ENCODE measurements at regions not wholly inside any gene's neighbourhood (a gene's known extent, or its start where the extent isn't known, plus 50 kb on each side); places are given as distances from the start of the nearest gene placed in this dataset.

GRCh38 chr3:193895409-193895808 lies 240.5 kb upstream of the HES1 start:
- H3K4me1 ChIP-seq (ENCODE audit: control insufficient read depth in 2 of 2, insufficient read depth in 2 of 2, low read length in 2 of 2) = peaks cover 4 to 17% of the 10 kb centered on the region in 2 donors
- no peaks in the 10 kb centered on the region for H3K27me3 ChIP-seq (ENCODE audit: control insufficient read depth in 2 of 2, insufficient read depth in 2 of 2, low read length in 2 of 2)
- H3K9me3 ChIP-seq (ENCODE audit: control insufficient read depth in 2 of 2, low read length in 2 of 2) = no peaks in the 10 kb centered on the region
- H3K36me3 ChIP-seq (ENCODE audit: control insufficient read depth in 2 of 2, insufficient read depth in 2 of 2, low read length in 2 of 2) = no peaks in the 10 kb centered on the region
- H3K9ac ChIP-seq (ENCODE audit: low read depth in 1 of 2, low read length in 2 of 2) = no peak overlapping the region
- H3K4me3 ChIP-seq (ENCODE audit: low read length in 2 of 2) = no peak overlapping the region
- H3K27ac ChIP-seq (ENCODE audit: low read depth in 2 of 2, low read length in 2 of 2) = peak overlapping the region in 1 of 2 donors; percentile 32

DNA sequence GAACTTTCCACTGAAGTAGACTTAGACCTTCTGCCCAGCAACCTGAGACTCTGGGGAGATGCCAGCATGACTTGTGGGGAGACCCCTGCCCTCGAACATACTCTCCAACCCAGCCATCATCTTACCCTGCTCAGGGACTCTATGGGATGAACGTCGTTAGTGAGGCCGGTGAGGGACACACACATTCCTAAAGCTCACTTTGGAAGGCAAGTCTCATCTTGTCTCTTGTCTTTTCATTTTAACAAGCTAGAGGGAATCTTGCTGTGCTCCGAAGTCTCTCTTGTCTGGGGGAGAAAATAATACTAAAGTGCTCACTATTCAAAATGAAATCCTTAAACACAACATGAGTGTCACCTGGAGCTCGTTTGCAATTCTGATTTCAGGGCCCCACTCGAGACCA lies 239.5 kb upstream of the HES1 start:
- H3K9me3 ChIP-seq (ENCODE audit: control insufficient read depth in 2 of 2, low read length in 2 of 2) = no peaks in the 10 kb centered on the region
- H3K27ac ChIP-seq (ENCODE audit: low read depth in 2 of 2, low read length in 2 of 2) = no peak overlapping the region
- no peak overlapping the region for H3K9ac ChIP-seq (ENCODE audit: low read depth in 1 of 2, low read length in 2 of 2)
- H3K36me3 ChIP-seq (ENCODE audit: control insufficient read depth in 2 of 2, insufficient read depth in 2 of 2, low read length in 2 of 2) = no peaks in the 10 kb centered on the region
- H3K4me1 ChIP-seq (ENCODE audit: control insufficient read depth in 2 of 2, insufficient read depth in 2 of 2, low read length in 2 of 2) = peaks cover 4 to 17% of the 10 kb centered on the region in 2 donors
- no peak overlapping the region for H3K4me3 ChIP-seq (ENCODE audit: low read length in 2 of 2)
- H3K27me3 ChIP-seq (ENCODE audit: control insufficient read depth in 2 of 2, insufficient read depth in 2 of 2, low read length in 2 of 2) = no peaks in the 10 kb centered on the region

DNA sequence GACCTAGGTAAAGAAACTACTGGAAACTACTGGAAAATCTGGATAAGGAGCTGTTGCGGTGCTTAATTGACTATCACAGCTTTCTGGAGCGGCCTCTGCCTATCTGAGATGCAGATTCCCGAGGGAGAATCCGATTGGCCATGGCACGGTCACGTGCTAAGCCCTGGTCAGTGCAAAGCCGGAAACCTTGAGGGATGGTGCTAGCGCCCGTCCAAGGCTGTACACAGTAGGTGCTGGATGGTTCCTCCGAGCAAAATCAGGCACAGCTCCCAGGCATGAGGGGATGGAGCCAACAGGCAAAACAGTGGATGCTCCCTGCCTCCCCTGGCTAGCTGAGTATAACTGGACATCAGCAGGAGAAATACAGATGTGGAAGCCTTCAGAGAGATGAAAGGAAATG lies 238.7 kb upstream of the HES1 start:
- Histone ChIP-seq H3K27ac (ENCODE audit: low read depth in 2 of 2, low read length in 2 of 2) (no peak overlapping the region), H3K9ac (ENCODE audit: low read depth in 1 of 2, low read length in 2 of 2) (no peak overlapping the region), H3K9me3 (ENCODE audit: control insufficient read depth in 2 of 2, low read length in 2 of 2) (no peaks in the 10 kb centered on the region), H3K4me1 (ENCODE audit: control insufficient read depth in 2 of 2, insufficient read depth in 2 of 2, low read length in 2 of 2) (peaks cover 4 to 17% of the 10 kb centered on the region in 2 donors), H3K4me3 (ENCODE audit: low read length in 2 of 2) (no peak overlapping the region), H3K27me3 (ENCODE audit: control insufficient read depth in 2 of 2, insufficient read depth in 2 of 2, low read length in 2 of 2) (no peaks in the 10 kb centered on the region), H3K36me3 (ENCODE audit: control insufficient read depth in 2 of 2, insufficient read depth in 2 of 2, low read length in 2 of 2) (no peaks in the 10 kb centered on the region)

DNA sequence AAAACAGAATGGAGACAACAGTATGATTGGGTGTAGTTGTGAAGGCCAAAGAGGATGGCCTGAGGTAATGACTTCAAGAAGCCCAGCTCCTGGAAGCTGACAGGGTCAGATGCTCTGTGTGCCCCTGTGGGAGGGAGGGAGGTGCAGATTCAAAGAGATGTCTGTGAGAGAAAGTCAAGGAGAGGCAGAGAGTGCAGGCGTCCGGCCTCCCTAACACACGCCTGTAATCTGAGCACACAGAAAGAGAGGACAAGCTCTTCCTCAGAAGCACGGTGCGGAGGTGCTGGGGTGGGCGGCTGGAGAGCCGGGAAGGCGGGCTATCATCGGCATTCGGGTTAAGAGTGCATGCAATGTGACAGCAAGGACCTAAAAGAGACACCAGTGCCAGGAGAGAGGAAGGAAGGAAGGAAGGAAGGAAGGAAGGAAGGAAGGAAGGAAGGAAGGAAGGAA lies 238.2 kb upstream of the HES1 start:
- H3K9me3 ChIP-seq (ENCODE audit: control insufficient read depth in 2 of 2, low read length in 2 of 2) = no peaks in the 10 kb centered on the region
- no peak overlapping the region for H3K4me3 ChIP-seq (ENCODE audit: low read length in 2 of 2)
- peaks cover 4 to 17% of the 10 kb centered on the region in 2 donors for H3K4me1 ChIP-seq (ENCODE audit: control insufficient read depth in 2 of 2, insufficient read depth in 2 of 2, low read length in 2 of 2)
- H3K27ac ChIP-seq (ENCODE audit: low read depth in 2 of 2, low read length in 2 of 2) = no peak overlapping the region
- no peak overlapping the region for H3K9ac ChIP-seq (ENCODE audit: low read depth in 1 of 2, low read length in 2 of 2)
- no peaks in the 10 kb centered on the region for H3K27me3 ChIP-seq (ENCODE audit: control insufficient read depth in 2 of 2, insufficient read depth in 2 of 2, low read length in 2 of 2)
- H3K36me3 ChIP-seq (ENCODE audit: control insufficient read depth in 2 of 2, insufficient read depth in 2 of 2, low read length in 2 of 2) = no peaks in the 10 kb centered on the region

DNA sequence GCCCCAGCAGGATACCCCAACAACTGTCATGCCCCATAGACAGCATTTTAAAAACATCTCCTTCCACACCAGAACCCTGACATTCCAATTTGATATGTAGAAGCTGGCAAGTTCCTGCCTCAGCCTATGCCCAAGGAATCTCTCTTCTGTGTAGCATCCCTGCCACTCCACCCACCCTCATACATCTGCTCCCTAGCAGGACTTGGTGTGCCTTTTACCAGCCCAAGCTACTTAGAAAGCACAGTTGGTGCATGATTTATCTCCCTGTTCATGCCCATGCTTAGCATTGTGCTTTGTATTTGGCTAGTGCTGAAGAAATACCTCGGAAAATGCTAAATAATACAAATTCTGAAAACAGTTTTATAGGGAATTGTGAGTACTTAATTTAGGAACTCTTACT lies 236.9 kb upstream of the HES1 start:
- Histone ChIP-seq H3K27ac (ENCODE audit: low read depth in 2 of 2, low read length in 2 of 2) (no peak overlapping the region), H3K4me1 (ENCODE audit: control insufficient read depth in 2 of 2, insufficient read depth in 2 of 2, low read length in 2 of 2) (peaks cover 3 to 13% of the 10 kb centered on the region in 2 donors), H3K4me3 (ENCODE audit: low read length in 2 of 2) (no peak overlapping the region), H3K27me3 (ENCODE audit: control insufficient read depth in 2 of 2, insufficient read depth in 2 of 2, low read length in 2 of 2) (no peaks in the 10 kb centered on the region), H3K36me3 (ENCODE audit: control insufficient read depth in 2 of 2, insufficient read depth in 2 of 2, low read length in 2 of 2) (no peaks in the 10 kb centered on the region), H3K9me3 (ENCODE audit: control insufficient read depth in 2 of 2, low read length in 2 of 2) (no peaks in the 10 kb centered on the region), H3K9ac (ENCODE audit: low read depth in 1 of 2, low read length in 2 of 2) (no peak overlapping the region)

GRCh38 chr3:193901007-193901406 lies 234.9 kb upstream of the HES1 start:
- Histone ChIP-seq H3K27ac (ENCODE audit: low read depth in 2 of 2, low read length in 2 of 2) (no peak overlapping the region), H3K27me3 (ENCODE audit: control insufficient read depth in 2 of 2, insufficient read depth in 2 of 2, low read length in 2 of 2) (no peaks in the 10 kb centered on the region)

GRCh38 chr3:193902607-193903511 lies 233.1 kb upstream of the HES1 start:
- no peak overlapping the region for H3K9ac ChIP-seq (ENCODE audit: low read depth in 1 of 2, low read length in 2 of 2)
- no peaks in the 10 kb centered on the region for H3K36me3 ChIP-seq (ENCODE audit: control insufficient read depth in 2 of 2, insufficient read depth in 2 of 2, low read length in 2 of 2)
- H3K9me3 ChIP-seq (ENCODE audit: control insufficient read depth in 2 of 2, low read length in 2 of 2) = no peaks in the 10 kb centered on the region
- no peak overlapping the region for H3K4me3 ChIP-seq (ENCODE audit: low read length in 2 of 2)
- H3K27ac ChIP-seq (ENCODE audit: low read depth in 2 of 2, low read length in 2 of 2) = no peak overlapping the region
- no peaks in the 10 kb centered on the region for H3K27me3 ChIP-seq (ENCODE audit: control insufficient read depth in 2 of 2, insufficient read depth in 2 of 2, low read length in 2 of 2)
- no peaks in the 10 kb centered on the region for H3K4me1 ChIP-seq (ENCODE audit: control insufficient read depth in 2 of 2, insufficient read depth in 2 of 2, low read length in 2 of 2)

More at GRCh38 chr3:193901007-193901406, 234.9 kb upstream of the HES1 start:
- H3K9me3 ChIP-seq (ENCODE audit: control insufficient read depth in 2 of 2, low read length in 2 of 2) = no peaks in the 10 kb centered on the region
- H3K4me1 ChIP-seq (ENCODE audit: control insufficient read depth in 2 of 2, insufficient read depth in 2 of 2, low read length in 2 of 2) = no peaks in the 10 kb centered on the region
- H3K4me3 ChIP-seq (ENCODE audit: low read length in 2 of 2) = no peak overlapping the region
- no peaks in the 10 kb centered on the region for H3K36me3 ChIP-seq (ENCODE audit: control insufficient read depth in 2 of 2, insufficient read depth in 2 of 2, low read length in 2 of 2)
- no peak overlapping the region for H3K9ac ChIP-seq (ENCODE audit: low read depth in 1 of 2, low read length in 2 of 2)

DNA sequence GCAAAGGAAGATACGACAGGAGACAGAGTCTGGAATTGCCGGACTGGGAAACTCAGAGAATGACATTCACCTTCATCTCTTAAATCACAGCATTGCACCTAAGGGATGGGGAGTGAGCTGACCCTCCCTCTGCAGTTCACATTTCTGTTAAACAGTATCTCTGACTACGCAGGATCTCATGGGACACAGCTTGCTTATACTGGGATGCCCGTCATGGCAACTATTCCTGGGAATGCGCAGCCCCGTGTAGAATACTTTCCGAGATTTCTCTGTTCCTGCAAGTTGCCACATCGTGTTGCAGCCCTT lies 232.5 kb upstream of the HES1 start:
- H3K4me1 ChIP-seq (ENCODE audit: control insufficient read depth in 2 of 2, insufficient read depth in 2 of 2, low read length in 2 of 2) = no peaks in the 10 kb centered on the region
- H3K27me3 ChIP-seq (ENCODE audit: control insufficient read depth in 2 of 2, insufficient read depth in 2 of 2, low read length in 2 of 2) = no peaks in the 10 kb centered on the region
- no peaks in the 10 kb centered on the region for H3K9me3 ChIP-seq (ENCODE audit: control insufficient read depth in 2 of 2, low read length in 2 of 2)
- H3K9ac ChIP-seq (ENCODE audit: low read depth in 1 of 2, low read length in 2 of 2) = no peak overlapping the region
- H3K27ac ChIP-seq (ENCODE audit: low read depth in 2 of 2, low read length in 2 of 2) = no peak overlapping the region
- no peak overlapping the region for H3K4me3 ChIP-seq (ENCODE audit: low read length in 2 of 2)
- no peaks in the 10 kb centered on the region for H3K36me3 ChIP-seq (ENCODE audit: control insufficient read depth in 2 of 2, insufficient read depth in 2 of 2, low read length in 2 of 2)

GRCh38 chr3:193903966-193904365 lies 232.0 kb upstream of the HES1 start:
- Histone ChIP-seq H3K27ac (ENCODE audit: low read depth in 2 of 2, low read length in 2 of 2) (no peak overlapping the region), H3K9ac (ENCODE audit: low read depth in 1 of 2, low read length in 2 of 2) (no peak overlapping the region), H3K4me1 (ENCODE audit: control insufficient read depth in 2 of 2, insufficient read depth in 2 of 2, low read length in 2 of 2) (no peaks in the 10 kb centered on the region), H3K27me3 (ENCODE audit: control insufficient read depth in 2 of 2, insufficient read depth in 2 of 2, low read length in 2 of 2) (no peaks in the 10 kb centered on the region), H3K36me3 (ENCODE audit: control insufficient read depth in 2 of 2, insufficient read depth in 2 of 2, low read length in 2 of 2) (no peaks in the 10 kb centered on the region), H3K4me3 (ENCODE audit: low read length in 2 of 2) (no peak overlapping the region), H3K9me3 (ENCODE audit: control insufficient read depth in 2 of 2, low read length in 2 of 2) (no peaks in the 10 kb centered on the region)

GRCh38 chr3:193905541-193906396 lies 230.2 kb upstream of the HES1 start:
- no peak overlapping the region for H3K9ac ChIP-seq (ENCODE audit: low read depth in 1 of 2, low read length in 2 of 2)
- no peaks in the 10 kb centered on the region for H3K27me3 ChIP-seq (ENCODE audit: control insufficient read depth in 2 of 2, insufficient read depth in 2 of 2, low read length in 2 of 2)
- no peaks in the 10 kb centered on the region for H3K9me3 ChIP-seq (ENCODE audit: control insufficient read depth in 2 of 2, low read length in 2 of 2)
- H3K4me3 ChIP-seq (ENCODE audit: low read length in 2 of 2) = no peak overlapping the region
- H3K36me3 ChIP-seq (ENCODE audit: control insufficient read depth in 2 of 2, insufficient read depth in 2 of 2, low read length in 2 of 2) = no peaks in the 10 kb centered on the region
- no peak overlapping the region for H3K27ac ChIP-seq (ENCODE audit: low read depth in 2 of 2, low read length in 2 of 2)
- H3K4me1 ChIP-seq (ENCODE audit: control insufficient read depth in 2 of 2, insufficient read depth in 2 of 2, low read length in 2 of 2) = peaks cover 0 to 1% of the 10 kb centered on the region in 2 donors

All from mucosa of rectum (tissue), 2 donors.